Ramos (cell line): ENCODE measurements at regions not wholly inside any gene's neighbourhood (a gene's known extent, or its start where the extent isn't known, plus 50 kb on each side); places are given as distances from the start of the nearest gene placed in this dataset.
"Not testable (repeated sequence)": the region's sequence is repeated elsewhere in the genome, so short reads cannot be mapped to it uniquely, and the experiment has no call there.

Experiments
- in situ Hi-C: fragments of 300-500 bp; cut with MboI; formaldehyde crosslinking; loops from one replicate; pipeline ENCODE4 v1.14.3; 2022; ENCODE audit warnings: low sequenced_read_pairs; ENCODE audit not compliant: unreplicated experiment

GRCh38 chr12:14032191-14032590, 50.8 kb upstream of the GRIN2B start:
- in situ Hi-C loops: not testable (repeated sequence)

- in situ Hi-C loops: no loop called here
These were observed 62.4 kb upstream of the GRIN2B start for GRCh38 chr12:14043776-14044175.

GRCh38 chr12:14048941-14049545, 67.6 kb upstream of the GRIN2B start:
- in situ Hi-C loops: no loop called here

- in situ Hi-C loops: no loop called here
These were observed 76.5 kb upstream of the GRIN2B start for GRCh38 chr12:14057895-14058294.

GRCh38 chr12:14058717-14059116, 77.3 kb upstream of the GRIN2B start:
- in situ Hi-C loops: no loop called here

- in situ Hi-C loops: no loop called here
These were observed 78.1 kb upstream of the GRIN2B start for GRCh38 chr12:14059548-14059947.

- in situ Hi-C loops: no loop called here
These were observed 84.2 kb upstream of the GRIN2B start for GRCh38 chr12:14065616-14066015.

GRCh38 chr12:14066021-14066420, 84.6 kb upstream of the GRIN2B start:
- in situ Hi-C loops: no loop called here

GRCh38 chr12:14068961-14069360, 87.6 kb upstream of the GRIN2B start:
- in situ Hi-C loops: no loop called here

- in situ Hi-C loops: no loop called here
These were observed 90.4 kb upstream of the GRIN2B start for GRCh38 chr12:14071833-14072232.

GRCh38 chr12:14072987-14073386, 91.6 kb upstream of the GRIN2B start:
- in situ Hi-C loops: no loop called here

- in situ Hi-C loops: no loop called here
These were observed 94.5 kb upstream of the GRIN2B start for GRCh38 chr12:14075797-14076393.

GRCh38 chr12:14076538-14076937, 95.1 kb upstream of the GRIN2B start:
- in situ Hi-C loops: no loop called here

GRCh38 chr12:14086838-14087237, 105.4 kb upstream of the GRIN2B start:
- in situ Hi-C loops: no loop called here

GRCh38 chr12:14099994-14100393, 118.6 kb upstream of the GRIN2B start:
- in situ Hi-C loops: no loop called here

GRCh38 chr12:14101556-14101955, 120.2 kb upstream of the GRIN2B start:
- in situ Hi-C loops: not testable (repeated sequence)

GRCh38 chr12:14111230-14111865, 129.9 kb upstream of the GRIN2B start:
- in situ Hi-C loops: loop anchor here (5.0 kb wide), 1 partner anchor 56 kb away; no protein-coding TSS in a partner anchor

GRCh38 chr12:14113031-14113430, 131.6 kb upstream of the GRIN2B start:
- in situ Hi-C loops: loop anchor here (5.0 kb wide), 1 partner anchor 54 kb away; no protein-coding TSS in a partner anchor

GRCh38 chr12:14126692-14127091, 145.3 kb upstream of the GRIN2B start:
- in situ Hi-C loops: no loop called here

- in situ Hi-C loops: no loop called here
These were observed 148.3 kb upstream of the GRIN2B start for GRCh38 chr12:14129611-14130195.

GRCh38 chr12:14135996-14136395, 154.6 kb upstream of the GRIN2B start:
- in situ Hi-C loops: no loop called here
